ENCODE measurements at regions not wholly inside any gene's neighbourhood (a gene's known extent, or its start where the extent isn't known, plus 50 kb on each side); places are given as distances from the start of the nearest gene placed in this dataset.

- CTCF ChIA-PET (ENCODE audit: low intra/inter-chr PET ratio, low total read pairs) = no interaction called here
Measured at GRCh38 chr5:165138236-165138635, 1632.8 kb downstream of the MAT2B start.

More at GRCh38 chr5:165138236-165138635, 1632.8 kb downstream of the MAT2B start:
- FAIRE-seq (no peak), ATAC-seq (no peak), DNase-seq (ENCODE audit: low spot score) (no peak)
- Histone ChIP-seq H3K4me3 (replicated peaks in 1 of 3; ENCODE audit: insufficient read depth in 1 of 3, low read depth in 2 of 3, low read length in 3 of 3) (no peak overlapping the region), H3K9me3 (ENCODE audit: low read length) (peaks cover 65% of the 10 kb centered on the region), H3K4me1 (ENCODE audit: insufficient read depth, low read length) (no peaks in the 10 kb centered on the region), H3K27me3 (ENCODE audit: control insufficient read depth in 1 of 2, insufficient read depth in 2 of 2, low read length in 2 of 2) (no peaks in the 10 kb centered on the region), H3K4me2 (ENCODE audit: low read depth, low read length) (no peak overlapping the region), H4K20me1 (ENCODE audit: insufficient read depth, low read length) (no peaks in the 10 kb centered on the region), H3K9ac (ENCODE audit: insufficient read depth, low read depth, low read length) (no peak overlapping the region), H3K36me3 (replicated peaks in 1 of 2; ENCODE audit: control insufficient read depth in 1 of 2, insufficient read depth in 2 of 2, low read length in 2 of 2) (no peaks in the 10 kb centered on the region), H3K27ac (ENCODE audit: extremely low read length, insufficient read depth, low read length) (no peak overlapping the region), H2AFZ (ENCODE audit: low read length) (no peak overlapping the region), H3K79me2 (ENCODE audit: insufficient read depth, low read length) (no peaks in the 10 kb centered on the region)
- TF ChIP-seq HMGXB4 (CRISPR knock-in tag; IDR thresholded peaks at IDR 0.05; ENCODE audit: borderline replicate concordance in 1 of 2, low read depth in 1 of 2) = no peak
- TF ChIP-seq ZNF773 (CRISPR knock-in tag; IDR thresholded peaks at IDR 0.05; ENCODE audit: borderline replicate concordance) = no peak
- TF ChIP-seq LBX2 (CRISPR knock-in tag; IDR thresholded peaks at IDR 0.05; ENCODE audit: borderline replicate concordance) = no peak
- TF ChIP-seq USF2 (IDR thresholded peaks at IDR 0.05; ENCODE audit: low read depth, low read length) = no peak
- no peak for TF ChIP-seq USF2 (CRISPR knock-in tag; IDR thresholded peaks at IDR 0.05; ENCODE audit: borderline replicate concordance)
- BruUV-seq (replicated peaks) = no TSS peak
- in situ Hi-C loops (cut with HindIII; ENCODE audit: extremely low pct_ligation_motif_present, low pct_unique_long_range_greater_than_20kb) = no loop called here
- WGBS (ENCODE audit: low lambda C conversion rate) = 16% methylated on average over 7 of the region's 7 CpGs
- intact Hi-C loops (cut with micrococcal nuclease; ENCODE audit: unreplicated experiment) = no loop called here
- POLR2A ChIA-PET = no interaction called here
